ENCODE measurements at regions not wholly inside any gene's neighbourhood (a gene's known extent, or its start where the extent isn't known, plus 50 kb on each side); places are given as distances from the start of the nearest gene placed in this dataset.
A peak's percentile ranks its signal among the peaks of the same experiment; 100 is the strongest.

DNA sequence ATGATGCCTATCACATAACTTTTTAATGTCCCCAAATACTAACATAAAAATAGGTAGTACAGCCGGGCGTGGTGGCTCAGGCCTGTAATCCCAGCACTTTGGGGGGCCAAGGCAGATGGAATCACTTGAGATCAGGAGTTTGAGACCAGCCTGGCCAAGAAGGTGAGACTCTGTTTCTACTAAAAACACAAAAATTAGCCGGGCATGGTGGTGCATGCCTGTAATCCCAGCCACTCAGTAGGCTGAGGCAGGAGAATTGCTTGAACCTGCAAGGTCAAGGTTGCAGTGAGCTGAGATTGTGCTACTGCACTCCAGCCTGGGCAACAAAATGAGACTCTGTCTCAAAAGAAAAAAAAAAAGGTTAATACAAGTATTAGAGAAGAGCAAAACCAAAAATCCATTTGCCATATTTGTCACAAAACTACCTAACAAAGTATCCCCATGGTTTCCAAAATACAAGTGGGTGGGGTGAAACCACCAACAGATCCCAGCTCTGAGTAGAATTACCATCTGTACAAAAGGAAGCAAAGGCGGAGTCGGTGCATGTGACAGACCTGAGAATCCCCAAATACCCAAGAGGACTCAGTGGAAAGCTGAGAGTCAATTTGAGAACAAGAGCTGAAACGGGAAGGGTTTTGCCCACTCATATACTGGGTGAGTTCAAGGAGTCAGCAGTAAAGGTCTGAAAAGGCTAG lies 113.2 kb downstream of the TOMM20 start:
- Mint-ChIP-seq H3K9me3 (peaks cover 8% of the 10 kb centered on the region), H3K4me3 (no peak overlapping the region), H3K36me3 (ENCODE audit: low read depth) (peaks cover 27% of the 10 kb centered on the region), H3K4me1 (peaks cover 78% of the 10 kb centered on the region), H3K27ac (peak overlapping the region; percentile 70), H3K27me3 (no peaks in the 10 kb centered on the region)
- peak; percentile 31 for DNase-seq
- ChIA-PET POLR2A (interaction anchor here (0.6 kb wide), 1 partner anchor 32 kb away, joined by 5 read pairs; no protein-coding TSS in a partner anchor), CTCF (interaction anchor here (0.6 to 1.2 kb wide), 7 partner anchors 15 to 1769 kb away, joined by 3 to 5 read pairs (median 3); no protein-coding TSS in a partner anchor)

DNA sequence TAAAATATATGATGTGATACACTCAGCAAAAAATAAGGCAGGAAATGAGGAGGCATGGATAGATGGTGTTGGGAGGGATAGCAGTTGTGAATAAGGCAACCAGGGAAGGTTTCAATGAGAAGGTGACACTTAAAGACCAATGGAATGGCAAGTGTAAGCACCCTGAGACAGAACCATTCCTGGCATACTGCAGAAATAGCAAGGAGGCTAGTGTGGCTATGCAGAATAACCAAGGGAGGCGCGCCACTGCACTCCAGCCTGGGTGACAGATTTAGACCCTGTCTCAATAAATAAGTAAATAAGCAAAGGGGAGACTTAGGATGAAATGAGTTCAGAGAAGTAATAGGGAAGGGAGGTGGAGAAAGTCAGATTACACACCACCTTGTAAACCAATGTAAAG lies 113.9 kb downstream of the TOMM20 start:
- H3K4me3 Mint-ChIP-seq, result no peak overlapping the region
- peaks cover 81% of the 10 kb centered on the region for H3K4me1 Mint-ChIP-seq
- H3K27me3 Mint-ChIP-seq, result no peaks in the 10 kb centered on the region
- DNase-seq, result no peak
- H3K27ac Mint-ChIP-seq, result peak overlapping the region; percentile 43
- H3K9me3 Mint-ChIP-seq, result peaks cover 9% of the 10 kb centered on the region
- ChIA-PET CTCF (interaction anchor here (0.6 kb wide), 1 partner anchor 16 kb away, joined by 5 read pairs; no protein-coding TSS in a partner anchor), POLR2A (no interaction called here)
- peaks cover 29% of the 10 kb centered on the region for H3K36me3 Mint-ChIP-seq (ENCODE audit: low read depth)

DNA sequence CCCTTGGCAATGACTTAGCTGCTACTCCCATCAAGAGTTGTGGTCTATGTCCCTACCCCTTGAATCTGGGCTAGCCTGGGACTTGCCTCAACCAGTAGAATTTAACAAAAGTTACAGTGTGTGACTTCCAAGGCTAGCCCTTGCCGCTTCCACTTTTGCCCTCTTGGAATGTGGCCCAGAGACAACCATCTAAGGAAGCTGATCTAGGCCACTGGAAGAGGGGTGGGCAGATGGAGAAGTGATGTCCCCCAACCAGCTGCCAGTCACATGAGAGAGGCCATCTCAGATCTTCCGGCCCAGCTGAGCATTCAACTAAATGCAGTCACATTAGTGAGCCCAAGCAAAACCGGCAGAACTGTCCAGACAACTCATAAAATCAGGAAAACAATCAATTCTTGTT lies 115.1 kb downstream of the TOMM20 start:
- Mint-ChIP-seq H3K4me3 (no peak overlapping the region), H3K36me3 (ENCODE audit: low read depth) (peaks cover 33% of the 10 kb centered on the region), H3K4me1 (peaks cover 81% of the 10 kb centered on the region), H3K27ac (peak overlapping the region; percentile 94), H3K27me3 (no peaks in the 10 kb centered on the region), H3K9me3 (peaks cover 18% of the 10 kb centered on the region)
- no peak for DNase-seq
- ChIA-PET CTCF (interaction anchor here (0.9 to 2.3 kb wide), 3 partner anchors 12 to 402 kb away, joined by 3 to 7 read pairs (median 3); no protein-coding TSS in a partner anchor), POLR2A (no interaction called here)

DNA sequence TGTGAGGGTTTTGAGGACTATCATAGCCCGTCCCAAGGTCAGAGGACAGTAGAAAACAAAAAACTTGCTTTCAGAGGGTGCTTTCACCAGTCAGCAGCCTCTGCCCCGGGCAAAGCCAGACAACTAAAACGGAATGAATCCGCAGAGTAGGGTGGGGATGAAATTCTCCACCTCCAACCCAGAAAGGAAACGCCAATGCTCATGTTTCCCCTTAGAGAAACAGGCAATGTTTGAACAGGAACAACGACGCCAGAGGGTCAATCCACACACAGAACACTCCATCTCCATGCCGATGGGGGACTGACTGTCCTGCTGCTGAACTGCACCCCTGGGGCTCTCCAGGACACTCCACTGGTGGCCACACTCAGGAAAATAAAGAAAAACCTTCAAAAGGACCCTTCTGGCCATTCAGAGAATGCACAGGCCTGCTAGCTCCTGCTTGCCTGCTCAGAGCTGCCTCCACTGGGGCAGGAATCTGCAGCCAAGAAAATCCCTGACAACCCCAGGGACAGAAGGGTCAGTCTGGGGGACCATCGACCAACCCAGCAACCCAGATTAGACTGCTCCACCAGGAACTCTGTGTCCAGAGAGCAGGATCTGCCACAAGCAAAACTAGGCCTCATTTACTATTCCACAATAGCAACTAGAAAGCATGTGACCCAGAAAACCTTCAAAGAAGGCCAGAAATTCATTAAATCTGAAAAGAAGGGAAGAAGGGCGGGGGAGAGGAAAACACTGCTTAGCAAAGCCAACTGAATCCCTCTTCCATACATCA lies 116.0 kb downstream of the TOMM20 start:
- Mint-ChIP-seq H3K27ac (peak overlapping the region; percentile 94), H3K9me3 (peaks cover 19% of the 10 kb centered on the region), H3K4me3 (peak overlapping the region; percentile 61), H3K36me3 (ENCODE audit: low read depth) (peaks cover 40% of the 10 kb centered on the region), H3K4me1 (peaks cover 84% of the 10 kb centered on the region), H3K27me3 (no peaks in the 10 kb centered on the region)
- no peak for DNase-seq
- CTCF ChIA-PET, result interaction anchor here (0.8 to 2.3 kb wide), 7 partner anchors 12 to 415 kb away, joined by 3 to 7 read pairs (median 3); no protein-coding TSS in a partner anchor
- POLR2A ChIA-PET, result interaction anchor here (0.9 to 1.8 kb wide), 3 partner anchors 32 to 401 kb away, joined by 6 to 14 read pairs (median 7); no protein-coding TSS in a partner anchor

DNA sequence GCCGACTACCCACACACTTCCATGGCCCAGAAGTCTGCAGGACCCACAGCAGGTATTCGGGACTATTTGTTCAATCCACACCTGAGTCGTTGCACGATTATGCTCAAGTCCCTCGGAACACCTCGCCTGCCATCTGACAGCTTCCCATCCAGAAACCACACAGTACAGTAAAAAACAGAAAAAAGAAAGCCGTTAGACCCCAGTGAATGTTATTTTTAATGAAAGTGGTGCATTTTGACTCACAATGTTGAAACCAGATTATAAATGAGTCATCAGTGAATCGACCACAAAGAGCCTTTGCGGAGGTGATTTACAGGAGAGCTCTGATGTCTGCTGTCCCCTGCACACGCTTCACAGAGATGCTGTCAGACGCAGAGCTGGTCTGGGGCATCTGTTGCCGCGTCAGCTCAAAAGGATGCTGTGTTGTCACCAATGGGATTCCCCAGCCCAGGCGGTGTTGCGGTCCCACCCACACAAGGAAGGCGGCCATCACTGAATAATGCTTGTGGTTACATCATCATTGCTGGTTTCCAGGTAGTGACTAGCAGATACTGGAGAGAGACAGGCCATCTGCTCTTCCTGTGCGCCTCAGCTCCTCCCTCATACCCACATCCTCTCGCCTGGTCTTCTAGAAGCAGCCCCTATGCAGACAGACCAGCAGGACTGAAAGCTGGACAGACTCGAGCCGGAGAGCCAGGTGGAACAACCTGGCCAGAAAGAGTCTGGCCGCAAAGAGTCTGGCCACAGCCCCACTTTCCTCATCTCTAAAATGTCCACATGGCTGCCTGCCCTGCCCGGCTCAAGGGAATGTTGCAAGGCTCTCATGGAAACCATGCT lies 116.8 kb downstream of the TOMM20 start:
- CTCF ChIA-PET, result interaction anchor here (0.6 to 2.3 kb wide), 13 partner anchors 13 to 523 kb away, joined by 3 to 7 read pairs (median 3); no protein-coding TSS in a partner anchor
- Mint-ChIP-seq H3K27me3 (no peaks in the 10 kb centered on the region), H3K9me3 (peaks cover 24% of the 10 kb centered on the region), H3K36me3 (ENCODE audit: low read depth) (peaks cover 41% of the 10 kb centered on the region), H3K4me3 (peak overlapping the region; percentile 61), H3K27ac (peak overlapping the region; percentile 94), H3K4me1 (peaks cover 88% of the 10 kb centered on the region)
- POLR2A ChIA-PET, result interaction anchor here (0.5 to 1.8 kb wide), 5 partner anchors 16 to 400 kb away, joined by 3 to 14 read pairs (median 6); no protein-coding TSS in a partner anchor
- peak; percentile 96 for DNase-seq

DNA sequence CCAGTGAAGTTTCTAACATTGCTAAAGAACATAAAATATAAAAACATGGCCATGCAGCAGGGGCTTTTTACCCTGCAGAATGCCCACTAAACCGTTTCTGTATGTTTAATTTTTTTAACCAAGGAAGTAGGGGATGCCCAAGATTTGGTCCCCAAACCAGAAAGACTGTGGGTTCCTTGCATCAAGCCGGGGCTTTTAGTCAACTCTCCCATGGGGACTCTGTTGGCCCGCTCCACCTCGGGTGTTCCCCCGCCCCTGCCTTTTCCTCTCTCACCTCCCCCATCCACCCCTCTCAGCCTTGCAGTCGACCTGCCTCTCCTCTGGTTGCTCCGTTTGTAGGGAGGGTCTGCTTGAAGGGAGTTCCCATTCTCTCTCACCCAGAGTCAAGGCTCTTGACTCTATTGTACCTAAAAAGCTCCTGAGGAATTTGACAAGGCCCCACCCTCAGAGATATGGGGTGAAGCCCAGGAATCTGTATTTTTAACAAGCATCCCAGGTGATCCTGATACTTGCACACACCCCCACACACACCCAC lies 117.5 kb downstream of the TOMM20 start:
- Mint-ChIP-seq H3K27me3 (no peaks in the 10 kb centered on the region), H3K4me3 (peak overlapping the region; percentile 61), H3K9me3 (peaks cover 24% of the 10 kb centered on the region), H3K36me3 (ENCODE audit: low read depth) (peaks cover 39% of the 10 kb centered on the region), H3K27ac (peak overlapping the region; percentile 94), H3K4me1 (peaks cover 93% of the 10 kb centered on the region)
- ChIA-PET CTCF (interaction anchor here (0.6 to 2.3 kb wide), 9 partner anchors 13 to 522 kb away, joined by 3 to 7 read pairs (median 4); no protein-coding TSS in a partner anchor), POLR2A (interaction anchor here (0.6 to 1.8 kb wide), 4 partner anchors 11 to 85 kb away, joined by 3 to 14 read pairs (median 5); no protein-coding TSS in a partner anchor)
- DNase-seq, result peak; percentile 48

DNA sequence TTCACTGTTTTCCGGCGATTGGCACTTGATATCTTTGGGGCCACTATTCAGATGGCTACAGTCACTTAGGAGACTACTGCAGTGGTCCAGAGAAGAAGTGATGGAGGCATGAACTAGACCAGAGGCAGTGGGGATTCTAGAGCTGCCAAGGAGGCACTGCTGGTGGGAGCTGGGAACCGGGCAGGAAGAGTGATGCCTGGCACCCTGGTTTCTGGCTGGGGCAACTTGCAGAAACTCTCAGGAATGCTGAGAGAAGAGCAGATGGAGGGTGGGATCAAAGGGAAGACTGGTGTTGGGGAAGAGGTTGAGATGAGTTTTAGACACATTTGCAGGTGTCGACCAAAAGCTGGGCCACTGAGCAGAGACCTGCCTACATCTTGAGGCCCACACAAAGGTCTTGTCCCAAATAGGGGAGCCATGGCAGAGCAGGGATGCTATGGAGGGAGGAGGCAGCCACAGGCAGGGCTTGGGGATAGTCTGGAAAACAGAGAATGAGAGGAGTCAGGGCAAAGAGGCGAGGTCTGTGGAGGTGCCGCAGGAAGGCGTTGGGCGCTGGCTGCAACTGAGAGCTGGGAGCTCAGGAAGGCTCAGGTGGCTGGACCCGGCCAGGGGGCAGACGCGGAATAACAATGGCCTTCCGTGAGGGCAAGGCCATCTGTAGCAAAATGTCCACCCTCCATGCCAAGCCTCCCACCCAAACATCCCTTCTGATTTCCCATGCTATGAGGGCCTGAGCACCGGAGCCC lies 118.9 kb downstream of the TOMM20 start:
- CTCF ChIA-PET, result interaction anchor here (0.9 to 1.0 kb wide), 2 partner anchors 34 to 255 kb away, joined by 3 read pairs; no protein-coding TSS in a partner anchor

DNA sequence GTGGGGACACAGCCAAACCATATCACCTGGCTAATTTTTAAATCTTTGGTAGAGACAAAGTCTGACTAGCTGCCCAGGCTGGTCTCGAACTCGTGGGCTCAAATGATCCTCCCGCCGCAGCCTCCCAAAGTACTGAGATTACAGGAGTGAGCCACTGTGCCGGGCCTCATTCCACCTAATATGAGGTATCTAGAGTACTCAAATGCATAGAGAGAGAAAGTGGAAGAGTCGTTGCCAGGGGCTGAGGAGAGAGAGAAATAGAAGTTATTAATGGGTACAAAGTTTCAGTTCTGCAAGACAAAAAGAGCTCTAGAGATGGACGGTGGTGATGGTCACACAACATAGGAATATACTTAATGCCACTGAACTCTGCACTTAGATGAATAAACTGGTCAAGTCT lies 119.6 kb downstream of the TOMM20 start:
- H3K27me3 Mint-ChIP-seq, result no peaks in the 10 kb centered on the region
- POLR2A ChIA-PET, result no interaction called here
- H3K27ac Mint-ChIP-seq, result peak overlapping the region; percentile 55
- H3K4me3 Mint-ChIP-seq, result no peak overlapping the region
- DNase-seq, result no peak
- CTCF ChIA-PET, result interaction anchor here (0.9 to 1.8 kb wide), 3 partner anchors 33 to 504 kb away, joined by 3 read pairs; no protein-coding TSS in a partner anchor
- H3K9me3 Mint-ChIP-seq, result peaks cover 31% of the 10 kb centered on the region
- H3K4me1 Mint-ChIP-seq, result peaks cover 89% of the 10 kb centered on the region
- peaks cover 42% of the 10 kb centered on the region for H3K36me3 Mint-ChIP-seq (ENCODE audit: low read depth)

More for the DNA sequence above, 118.9 kb downstream of the TOMM20 start:
- peaks cover 43% of the 10 kb centered on the region for H3K36me3 Mint-ChIP-seq (ENCODE audit: low read depth)
- H3K27ac Mint-ChIP-seq, result peak overlapping the region; percentile 73
- peaks cover 28% of the 10 kb centered on the region for H3K9me3 Mint-ChIP-seq
- H3K4me3 Mint-ChIP-seq, result no peak overlapping the region
- POLR2A ChIA-PET, result no interaction called here
- DNase-seq, result no peak
- no peaks in the 10 kb centered on the region for H3K27me3 Mint-ChIP-seq
- H3K4me1 Mint-ChIP-seq, result peaks cover 91% of the 10 kb centered on the region

DNA sequence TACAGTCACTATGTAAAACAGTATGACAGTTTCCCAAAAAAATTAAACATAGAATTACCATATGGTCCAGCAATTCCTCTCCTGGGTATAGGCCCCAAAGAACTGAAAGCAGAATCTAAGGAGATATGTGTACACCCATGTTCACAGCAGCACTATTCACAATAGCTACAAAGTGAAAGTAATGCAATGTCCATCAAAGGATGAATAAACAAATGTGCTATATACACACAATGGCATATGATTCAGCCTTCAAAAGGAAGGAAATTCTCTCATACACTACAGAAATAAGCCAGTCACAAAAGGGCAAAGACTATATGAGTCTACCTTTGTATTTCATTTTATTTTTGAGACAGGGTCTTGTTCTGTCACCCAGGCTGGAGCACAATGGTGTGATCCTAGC lies 120.4 kb downstream of the TOMM20 start:
- ChIA-PET POLR2A (no interaction called here), CTCF (interaction anchor here (0.8 to 1.8 kb wide), 4 partner anchors 9 to 504 kb away, joined by 3 read pairs; no protein-coding TSS in a partner anchor)
- Mint-ChIP-seq H3K4me1 (peaks cover 88% of the 10 kb centered on the region), H3K27me3 (no peaks in the 10 kb centered on the region), H3K27ac (peak overlapping the region; percentile 82), H3K36me3 (ENCODE audit: low read depth) (peaks cover 42% of the 10 kb centered on the region), H3K4me3 (no peak overlapping the region), H3K9me3 (peaks cover 30% of the 10 kb centered on the region)
- DNase-seq, result no peak

DNA sequence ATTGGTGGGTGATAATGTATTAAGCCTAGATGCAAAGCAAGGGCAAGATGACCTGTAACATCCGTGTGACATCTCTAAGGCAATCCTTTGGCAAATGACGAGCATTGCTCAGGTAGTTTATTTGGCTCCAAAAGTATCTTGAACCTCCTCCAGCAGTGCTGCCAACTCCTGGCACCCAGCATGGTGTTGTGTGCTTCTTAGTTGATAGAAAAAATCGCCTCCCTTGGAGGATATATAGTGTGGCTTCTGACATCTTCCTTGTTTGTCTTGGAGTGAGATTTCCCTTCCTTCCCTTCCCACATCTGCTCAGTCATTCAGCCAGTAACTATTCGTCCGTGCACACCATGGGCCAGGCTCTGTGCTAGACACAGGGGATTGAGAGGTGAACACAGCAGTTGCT lies 121.8 kb downstream of the TOMM20 start:
- Mint-ChIP-seq H3K36me3 (ENCODE audit: low read depth) (peaks cover 34% of the 10 kb centered on the region), H3K9me3 (peaks cover 29% of the 10 kb centered on the region), H3K4me3 (no peak overlapping the region), H3K27ac (peak overlapping the region; percentile 81), H3K4me1 (peaks cover 76% of the 10 kb centered on the region), H3K27me3 (no peaks in the 10 kb centered on the region)
- ChIA-PET POLR2A (no interaction called here), CTCF (interaction anchor here (1.1 to 1.7 kb wide), 4 partner anchors 11 to 34 kb away, joined by 3 to 5 read pairs (median 5); no protein-coding TSS in a partner anchor)
- DNase-seq, result no peak

DNA sequence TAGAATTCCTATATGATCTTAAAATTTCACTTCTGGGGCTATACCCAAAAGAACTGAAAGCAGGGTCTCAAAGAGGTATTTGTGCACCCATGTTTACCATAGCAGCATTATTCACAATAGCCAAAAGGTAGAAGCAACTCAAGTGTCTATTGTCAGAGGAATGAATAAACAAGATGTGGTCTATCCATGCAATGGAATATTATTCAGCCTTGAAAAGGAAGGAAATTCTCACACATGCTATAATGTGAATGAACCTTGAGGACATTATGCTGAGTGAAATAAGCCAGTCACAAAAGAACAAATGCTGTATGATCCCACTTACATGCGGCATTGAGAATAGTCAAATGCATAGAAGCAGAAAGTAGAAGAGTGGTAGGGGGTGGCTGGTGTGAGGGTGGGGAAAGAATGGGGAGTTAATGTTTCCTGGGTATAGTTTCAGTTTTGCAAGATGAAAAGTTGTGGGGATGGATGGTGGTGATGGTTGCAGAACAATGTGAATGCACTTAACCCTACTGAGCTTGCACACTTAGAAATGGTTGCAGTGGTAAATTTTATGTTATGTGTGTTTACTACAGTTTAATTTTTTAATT lies 122.4 kb downstream of the TOMM20 start:
- Mint-ChIP-seq H3K9me3 (peaks cover 29% of the 10 kb centered on the region), H3K4me3 (peak overlapping the region; percentile 1), H3K27ac (peak overlapping the region; percentile 81), H3K4me1 (peaks cover 72% of the 10 kb centered on the region), H3K36me3 (ENCODE audit: low read depth) (peaks cover 34% of the 10 kb centered on the region), H3K27me3 (no peaks in the 10 kb centered on the region)
- ChIA-PET POLR2A (no interaction called here), CTCF (interaction anchor here (1.2 to 1.7 kb wide), 4 partner anchors 15 to 23 kb away, joined by 3 to 5 read pairs (median 5); no protein-coding TSS in a partner anchor)
- peak; percentile 64 for DNase-seq
